ACHN (cell line): ENCODE measurements at regions not wholly inside any gene's neighbourhood (a gene's known extent, or its start where the extent isn't known, plus 50 kb on each side); places are given as distances from the start of the nearest gene placed in this dataset.

ENCODE experiments used
- DNase-seq: peaks from one replicate; pipeline ENCODE4 v3.0.0-alpha.2; 2015
- in situ Hi-C: cut with HindIII; loops from 2 replicates; pipeline ENCODE4 v1.10.0; 2017; ENCODE audit warnings: low sequenced_read_pairs, low pct_ligation_motif_present, low pct_unique_long_range_greater_than_20kb

GRCh38 chr16:86899151-86899550 lies 320.8 kb downstream of the FOXL1 start:
- no peak for DNase-seq
- in situ Hi-C loops: no loop called here

DNA sequence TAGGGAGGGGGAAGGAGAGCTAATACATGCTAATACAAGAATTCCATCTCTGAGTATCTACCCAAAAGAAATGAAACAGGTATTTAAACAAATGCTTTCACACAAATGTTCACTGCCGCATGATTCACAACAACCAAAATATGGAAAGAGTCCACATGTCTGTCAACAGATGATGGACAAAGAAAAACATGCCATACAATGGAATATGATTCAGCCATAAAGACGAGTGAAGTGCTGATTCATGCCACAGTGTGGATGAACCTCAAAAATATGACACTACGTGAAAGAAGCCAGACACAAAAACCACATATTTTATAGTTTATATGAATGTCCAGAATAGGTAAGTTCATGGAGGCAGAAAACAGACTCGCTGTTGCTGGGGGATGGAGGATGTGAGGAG lies 321.4 kb downstream of the FOXL1 start:
- in situ Hi-C loops: no loop called here
- DNase-seq: no peak

GRCh38 chr16:86901483-86901882 lies 323.1 kb downstream of the FOXL1 start:
- in situ Hi-C loops: no loop called here

DNA sequence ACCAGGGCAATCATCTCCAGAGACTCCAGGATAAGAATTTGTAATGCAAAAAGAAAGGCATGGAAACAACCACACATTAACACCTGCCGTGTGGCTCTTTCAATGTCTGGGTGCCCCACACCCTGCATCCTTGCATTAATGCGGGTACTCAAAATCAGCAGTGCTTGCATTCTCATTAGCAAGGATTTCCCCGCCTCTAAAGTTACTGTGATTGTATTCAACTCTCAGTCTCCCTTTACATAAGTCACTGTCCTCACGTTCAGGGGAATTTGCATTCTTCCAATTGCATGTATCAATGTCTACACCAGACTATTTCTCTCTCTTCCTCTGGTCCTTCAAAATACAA lies 324.3 kb downstream of the FOXL1 start:
- no peak for DNase-seq
- in situ Hi-C loops: no loop called here

More at GRCh38 chr16:86901483-86901882, 323.1 kb downstream of the FOXL1 start:
- no peak for DNase-seq

DNA sequence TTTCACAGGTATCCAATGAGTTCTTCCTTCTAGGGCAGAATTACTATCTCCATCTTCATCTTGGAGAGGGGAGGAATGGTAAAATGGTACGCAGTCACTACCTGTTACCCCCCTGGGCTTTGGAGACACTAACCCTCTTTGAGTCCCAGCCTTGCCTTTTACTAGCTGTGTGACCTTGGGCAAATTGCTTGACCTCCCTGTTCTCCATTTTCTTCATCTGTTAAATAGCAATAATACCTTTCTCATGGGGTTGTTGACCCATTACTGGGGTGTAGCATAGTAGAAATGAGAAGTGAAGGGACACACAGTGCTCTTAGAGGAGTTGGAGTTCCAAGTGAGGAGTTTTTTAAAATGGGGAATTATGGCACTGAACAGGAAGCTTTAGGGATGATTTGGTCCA lies 324.7 kb downstream of the FOXL1 start:
- in situ Hi-C loops: no loop called here
- DNase-seq: no peak

DNA sequence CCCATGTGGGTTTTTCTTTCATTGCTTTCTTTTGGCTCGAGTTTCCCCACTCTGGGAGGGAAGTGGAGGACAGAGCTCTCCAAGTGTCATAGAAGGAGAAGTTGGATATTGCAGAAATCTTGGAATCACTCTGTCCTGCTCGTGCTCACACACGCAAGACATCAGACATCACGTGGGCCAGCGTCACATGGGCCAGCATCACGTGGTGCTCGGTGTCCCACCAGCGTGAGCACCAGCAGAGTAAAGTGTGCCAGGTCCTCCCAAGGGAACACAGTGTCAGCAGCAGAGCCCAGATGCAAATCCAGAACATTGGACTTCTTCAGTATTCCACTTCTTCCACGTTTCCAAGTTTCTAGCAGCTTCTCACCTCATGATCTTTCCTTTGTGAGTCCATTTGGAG lies 327.0 kb downstream of the FOXL1 start:
- no peak for DNase-seq
- in situ Hi-C loops: no loop called here

- in situ Hi-C loops: no loop called here
- DNase-seq: no peak
These were observed 328.3 kb downstream of the FOXL1 start for GRCh38 chr16:86906623-86907022.

GRCh38 chr16:86909359-86910160 lies 331.2 kb downstream of the FOXL1 start:
- in situ Hi-C loops: no loop called here
- DNase-seq: no peak

- in situ Hi-C loops: no loop called here
- DNase-seq: peak; percentile 16
These were observed 331.9 kb downstream of the FOXL1 start for GRCh38 chr16:86910161-86910769.

DNA sequence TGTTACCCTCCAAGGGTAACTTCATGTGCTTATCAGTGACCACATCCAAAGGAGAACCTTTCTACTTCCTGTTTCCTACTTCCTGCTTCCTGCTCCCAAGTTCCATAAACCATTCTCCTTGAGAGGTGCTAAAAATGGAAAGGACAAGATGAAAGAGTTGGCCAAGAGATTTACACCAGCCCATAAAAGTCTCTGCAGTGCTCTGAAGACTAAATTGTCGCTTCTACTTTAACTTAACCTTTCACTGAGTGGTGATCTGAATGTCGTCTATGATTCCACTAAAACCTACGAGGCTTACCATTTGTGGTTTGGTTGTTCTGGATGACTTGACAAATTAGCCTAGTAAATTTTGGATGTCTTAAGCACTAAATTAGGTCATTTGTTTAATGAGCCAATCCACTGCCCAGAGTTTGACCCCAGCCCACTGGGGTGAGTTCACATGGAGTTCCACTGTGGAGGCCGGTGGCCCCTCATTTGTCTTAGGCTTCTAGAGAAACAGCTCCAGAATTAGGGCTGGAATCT lies 333.1 kb downstream of the FOXL1 start:
- in situ Hi-C loops: no loop called here
- no peak for DNase-seq

- in situ Hi-C loops: no loop called here
- no peak for DNase-seq
These were observed 335.5 kb downstream of the FOXL1 start for GRCh38 chr16:86913886-86914285.

DNA sequence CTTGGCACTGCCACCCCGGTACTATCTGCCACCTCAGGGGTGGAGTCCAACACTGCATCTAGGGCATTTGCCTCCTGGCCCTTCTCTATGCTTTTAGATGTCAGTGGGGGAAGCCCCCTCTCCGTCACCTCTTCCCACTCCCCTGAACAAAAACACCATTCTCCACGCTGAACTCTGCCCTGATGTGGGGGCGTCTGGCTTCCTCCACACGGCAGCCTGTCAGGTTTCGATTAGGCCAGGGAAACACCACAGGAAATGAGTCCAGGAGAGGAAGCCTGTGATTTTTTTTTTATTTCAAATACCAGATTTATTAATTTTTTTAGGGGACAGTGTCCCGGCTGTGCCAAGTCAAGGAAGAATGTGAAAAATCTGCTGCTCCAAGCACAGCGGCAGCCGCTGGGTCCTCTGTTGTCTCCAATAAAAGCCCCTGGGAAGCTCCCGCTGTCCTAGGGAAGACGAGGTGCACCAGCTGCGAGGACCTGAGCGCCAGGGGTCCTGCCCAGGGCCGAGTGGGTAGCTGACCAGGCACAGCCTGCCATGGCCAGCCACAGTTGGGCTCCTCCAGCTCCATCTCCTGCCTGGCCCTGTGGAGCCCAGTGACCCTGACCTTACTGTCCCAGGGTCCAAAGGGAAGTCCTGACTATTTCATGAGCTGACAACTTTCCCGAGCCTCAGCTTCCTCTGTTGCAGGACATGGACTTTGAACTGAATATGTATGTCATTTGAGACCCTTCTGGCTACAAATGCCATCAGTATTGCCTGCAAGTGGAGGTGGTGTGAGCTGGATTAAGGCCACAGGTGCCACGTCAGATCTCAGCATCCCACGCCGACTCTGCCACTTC lies 336.7 kb downstream of the FOXL1 start:
- DNase-seq: no peak
- in situ Hi-C loops: no loop called here

GRCh38 chr16:86917471-86918365 lies 339.4 kb downstream of the FOXL1 start:
- in situ Hi-C loops: no loop called here
- DNase-seq: no peak

GRCh38 chr16:86918637-86919036 lies 340.3 kb downstream of the FOXL1 start:
- no peak for DNase-seq
- in situ Hi-C loops: no loop called here

- in situ Hi-C loops: no loop called here
These were observed 340.7 kb downstream of the FOXL1 start for GRCh38 chr16:86919078-86919477.

DNA sequence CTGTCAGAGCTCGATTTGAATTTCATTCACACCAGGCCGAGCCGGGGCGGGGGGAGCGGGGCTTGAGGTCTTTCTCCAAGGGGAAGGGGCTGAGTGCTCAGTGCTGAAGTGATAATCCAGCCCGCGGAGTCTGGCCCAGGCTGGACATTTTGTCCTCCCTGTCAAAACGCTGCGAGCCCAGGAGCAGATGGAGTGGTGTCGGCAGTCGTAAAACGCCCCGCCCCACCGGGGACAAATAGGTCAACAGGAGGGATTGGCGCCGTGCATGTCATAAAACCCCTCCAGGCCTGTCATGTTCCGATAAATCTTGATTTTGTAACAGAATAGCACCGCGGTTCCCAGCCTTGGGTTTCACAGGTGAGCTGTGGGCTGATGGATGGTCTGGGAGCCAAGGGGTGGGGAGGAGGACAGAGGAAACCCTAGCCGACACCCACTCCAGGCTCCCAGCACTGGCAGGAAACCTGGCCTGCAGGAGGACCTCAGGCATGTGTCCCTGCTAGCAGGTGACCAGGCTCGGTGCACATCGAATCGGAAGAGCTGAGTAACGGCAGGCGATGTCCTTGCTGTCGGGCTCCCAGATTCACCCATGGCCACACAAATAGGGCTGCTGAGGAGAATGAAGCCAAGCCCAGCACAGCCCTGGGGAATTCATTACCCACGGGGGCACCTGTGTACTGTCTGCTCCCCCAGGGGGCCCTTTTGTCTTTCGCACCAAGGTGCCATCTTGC lies 341.4 kb downstream of the FOXL1 start:
- in situ Hi-C loops: no loop called here
- DNase-seq: no peak

More at GRCh38 chr16:86919078-86919477, 340.7 kb downstream of the FOXL1 start:
- DNase-seq: no peak

DNA sequence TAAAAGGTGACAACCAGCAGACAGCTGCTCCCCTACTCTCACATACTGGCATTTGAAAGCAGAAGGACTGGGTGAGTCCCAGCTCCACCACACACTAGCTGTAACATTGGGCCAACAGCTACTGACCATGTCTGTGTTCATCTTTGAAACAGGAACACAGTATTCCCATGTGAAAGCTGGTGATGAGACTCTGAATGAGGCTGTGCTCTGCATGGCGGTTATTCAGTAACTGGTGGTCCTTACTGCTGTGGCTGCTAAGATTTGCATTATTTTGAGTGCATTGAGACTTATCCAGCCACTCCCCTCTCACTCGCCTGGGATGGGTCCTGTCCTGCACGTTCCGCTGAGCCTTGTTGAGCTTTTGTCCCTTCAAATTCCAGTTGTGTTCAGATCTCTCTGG lies 342.9 kb downstream of the FOXL1 start:
- in situ Hi-C loops: no loop called here

GRCh38 chr16:86922311-86922710 lies 344.0 kb downstream of the FOXL1 start:
- DNase-seq: no peak
- in situ Hi-C loops: no loop called here

More for the DNA sequence above, 342.9 kb downstream of the FOXL1 start:
- DNase-seq: no peak
